H9 (cell line): ENCODE measurements at regions not wholly inside any gene's neighbourhood (a gene's known extent, or its start where the extent isn't known, plus 50 kb on each side); places are given as distances from the start of the nearest gene placed in this dataset.
"Not testable (repeated sequence)": the region's sequence is repeated elsewhere in the genome, so short reads cannot be mapped to it uniquely, and the experiment has no call there.

Source experiments
- DNase-seq: peaks from one replicate; pipeline ENCODE4 v3.0.0-alpha.2; 2017
- H2AFZ ChIP-seq: one replicate; pipeline ENCODE4 v1.6.1; 2013; ENCODE audit warnings: mild to moderate bottlenecking, low read length, control low read depth, moderate library complexity
- H2AK5ac ChIP-seq: 2 replicates; pipeline ENCODE4 v1.6.1; 2013; ENCODE audit warnings: low read length, control low read depth, mixed read lengths; ENCODE audit not compliant: insufficient read length
- H2BK120ac ChIP-seq: one replicate; pipeline ENCODE4 v1.6.1; 2013; ENCODE audit warnings: low read depth, mild to moderate bottlenecking, low read length, control low read depth, inconsistent platforms; ENCODE audit not compliant: poor library complexity, severe bottlenecking
- H2BK12ac ChIP-seq: 2 replicates; pipeline ENCODE4 v1.6.1; 2013; ENCODE audit warnings: low read length, control low read depth, mixed read lengths, low read depth; ENCODE audit not compliant: insufficient read length
- H2BK15ac ChIP-seq: 2 replicates; pipeline ENCODE4 v1.6.1; 2013; ENCODE audit warnings: low read depth, low read length, control low read depth
- H2BK20ac ChIP-seq: one replicate; pipeline ENCODE4 v1.6.1; 2013; ENCODE audit warnings: low read depth, mild to moderate bottlenecking, low read length, control low read depth, inconsistent platforms; ENCODE audit not compliant: poor library complexity, severe bottlenecking
- H2BK5ac ChIP-seq: 2 replicates; pipeline ENCODE4 v1.6.1; 2013; ENCODE audit warnings: low read length, control low read depth, mixed read lengths; ENCODE audit not compliant: insufficient read length
- H3K14ac ChIP-seq: 2 replicates; pipeline ENCODE4 v1.6.1; 2013; ENCODE audit warnings: low read length, control low read depth; ENCODE audit not compliant: insufficient read depth
- H3K18ac ChIP-seq: 2 replicates; pipeline ENCODE4 v1.6.1; 2013; ENCODE audit warnings: low read depth, mild to moderate bottlenecking, mixed read lengths, low read length, control low read depth; ENCODE audit not compliant: insufficient read length
- H3K23ac ChIP-seq: 2 replicates; pipeline ENCODE4 v1.6.1; 2013; ENCODE audit warnings: low read length, control low read depth, mixed read lengths, low read depth; ENCODE audit not compliant: insufficient read length
- H3K23me2 ChIP-seq: 2 replicates; pipeline ENCODE4 v1.6.1; 2013; ENCODE audit warnings: low read depth, mild to moderate bottlenecking, mixed read lengths, low read length, control low read depth; ENCODE audit not compliant: insufficient read length, poor library complexity, severe bottlenecking
- H3K27ac ChIP-seq: 2 replicates; pipeline ENCODE4 v1.5.1; 2013; ENCODE audit warnings: low read length, control low read depth, mixed read lengths, low read depth; ENCODE audit not compliant: insufficient read length
- H3K27me3 ChIP-seq: 2 replicates; pipeline ENCODE4 v1.6.1; 2013; ENCODE audit warnings: low read length, control low read depth, inconsistent platforms; ENCODE audit not compliant: insufficient read depth
- H3K4ac ChIP-seq: 2 replicates; pipeline ENCODE4 v1.6.1; 2013; ENCODE audit warnings: low read depth, mild to moderate bottlenecking, control low read depth, inconsistent platforms, low read length, moderate library complexity
- H3K4me1 ChIP-seq: 2 replicates; pipeline ENCODE4 v1.6.1; 2013; ENCODE audit warnings: low read length, control low read depth, inconsistent platforms; ENCODE audit not compliant: insufficient read depth
- H3K4me2 ChIP-seq: 2 replicates; pipeline ENCODE4 v1.6.1; 2013; ENCODE audit warnings: low read length, control low read depth, mixed read lengths; ENCODE audit not compliant: insufficient read length, insufficient read depth
- H3K56ac ChIP-seq: 2 replicates; pipeline ENCODE4 v1.6.1; 2013; ENCODE audit warnings: low read depth, mild to moderate bottlenecking, mixed read lengths, low read length, control low read depth; ENCODE audit not compliant: insufficient read length
- H3K79me1 ChIP-seq: 2 replicates; pipeline ENCODE4 v1.6.1; 2013; ENCODE audit warnings: low read depth, mild to moderate bottlenecking, moderate library complexity, low read length, control low read depth, inconsistent platforms; ENCODE audit not compliant: insufficient read depth, poor library complexity, severe bottlenecking
- H3K79me2 ChIP-seq: 2 replicates; pipeline ENCODE4 v1.6.1; 2013; ENCODE audit warnings: low read length, control low read depth, inconsistent platforms; ENCODE audit not compliant: insufficient read depth
- H3K9ac ChIP-seq: 2 replicates; pipeline ENCODE4 v1.6.1; 2013; ENCODE audit warnings: low read length, control low read depth, mixed read lengths; ENCODE audit not compliant: insufficient read length; ENCODE audit errors: extremely low read depth
- H3K9me3 ChIP-seq: one replicate; pipeline ENCODE4 v1.6.1; 2013; ENCODE audit warnings: low read depth, low read length, inconsistent platforms; ENCODE audit not compliant: control insufficient read depth
- H3T11ph ChIP-seq: one replicate; pipeline ENCODE4 v1.6.1; 2013; ENCODE audit warnings: mild to moderate bottlenecking, low read length, control low read depth, inconsistent platforms
- H4K20me1 ChIP-seq: one replicate; pipeline ENCODE4 v1.6.1; 2013; ENCODE audit not compliant: control insufficient read depth, insufficient read length, insufficient read depth
- H4K5ac ChIP-seq: 2 replicates; pipeline ENCODE4 v1.6.1; 2013; ENCODE audit warnings: low read depth, mild to moderate bottlenecking, mixed read lengths, low read length, control low read depth; ENCODE audit not compliant: insufficient read length
- H4K8ac ChIP-seq: replicated peaks from 2 replicates; pipeline ENCODE4 v1.6.1; 2013; ENCODE audit warnings: low read length, control low read depth, mixed read lengths, low read depth; ENCODE audit not compliant: insufficient read length
- H4K91ac ChIP-seq: 2 replicates; pipeline ENCODE4 v1.6.1; 2013; ENCODE audit warnings: low read depth, mild to moderate bottlenecking, moderate library complexity, mixed read lengths, low read length, control low read depth; ENCODE audit not compliant: insufficient read length
- H3K27ac Mint-ChIP-seq, 3 experiments: 2 replicates in 2 of 3; 3 replicates in 1 of 3; pipeline ENCODE4 v1.8.0; 2020 to 2021; ENCODE audit warnings: mixed read lengths in 3 of 3, mild to moderate bottlenecking in 1 of 3, moderate library complexity in 1 of 3
- H3K27me3 Mint-ChIP-seq: 2 replicates; pipeline ENCODE4 v1.8.0; 2021; ENCODE audit warnings: low read depth, mild to moderate bottlenecking, moderate library complexity, mixed read lengths
- H3K36me3 Mint-ChIP-seq, 3 experiments: 2 replicates in 2 of 3; 3 replicates in 1 of 3; pipeline ENCODE4 v1.8.0; 2020 to 2021; ENCODE audit warnings: low read depth in 3 of 3, mixed read lengths in 3 of 3; ENCODE audit not compliant: insufficient read depth in 1 of 3
- H3K4me1 Mint-ChIP-seq, 2 experiments: 2 replicates each; pipeline ENCODE4 v1.8.0; 2020; ENCODE audit warnings: mixed read lengths in 2 of 2
- H3K4me3 Mint-ChIP-seq, 2 experiments: 2 replicates in 1 of 2; 3 replicates in 1 of 2; pipeline ENCODE4 v1.8.0; 2020 to 2021; ENCODE audit warnings: mild to moderate bottlenecking in 2 of 2, mixed read lengths in 2 of 2, moderate library complexity in 1 of 2
- H3K9me3 Mint-ChIP-seq, 2 experiments: 2 replicates in 1 of 2; 3 replicates in 1 of 2; pipeline ENCODE4 v1.8.0; 2020; ENCODE audit warnings: mild to moderate bottlenecking in 2 of 2, mixed read lengths in 2 of 2, moderate library complexity in 1 of 2
- WGBS: extraction: QIAGEN DNeasy Blood & Tissue Kit; methylation state at CpG from one replicate; pipeline ENCODE4 v1.1.7; 2013; ENCODE audit warnings: missing lambda C conversion rate, low lambda C conversion rate, mixed read lengths; ENCODE audit not compliant: insufficient read length; ENCODE audit errors: extremely low coverage; 5-methylcytosine and 5-hydroxymethylcytosine counted together
- TF ChIP-seq, protein P1 (sequence below): fragments of 200-600 bp; sonication (generic); conservative IDR thresholded peaks from 3 replicates; pipeline ENCODE4 v1.8.0; 2021; ENCODE audit warnings: antibody characterized with exemption, mild to moderate bottlenecking

DNA sequence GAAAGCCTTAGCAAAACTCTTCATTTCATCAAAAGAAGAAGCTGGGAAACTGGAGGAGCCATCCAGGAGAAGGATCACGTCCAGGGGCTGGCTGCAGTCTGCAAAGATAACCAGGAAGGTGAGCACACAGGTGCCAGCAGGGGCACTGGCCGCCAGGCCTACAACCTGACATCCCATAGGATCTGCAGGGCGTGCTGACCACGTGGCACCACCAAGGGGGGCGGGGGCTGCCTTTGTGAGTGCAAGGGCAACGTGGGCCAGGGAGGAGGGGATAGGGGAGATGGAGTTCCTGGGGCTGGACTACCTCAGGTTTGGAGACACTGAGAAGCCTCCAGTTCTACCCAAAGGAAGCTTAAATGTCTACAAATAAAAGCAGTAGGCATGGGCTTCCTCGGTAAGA lies 102.7 kb upstream of the CCT8L2 start:
- peaks cover 7 to 31% (median 17%) of the 10 kb centered on the region in 3 experiments; a peak in 6 of 7 replicates for H3K36me3 Mint-ChIP-seq

DNA sequence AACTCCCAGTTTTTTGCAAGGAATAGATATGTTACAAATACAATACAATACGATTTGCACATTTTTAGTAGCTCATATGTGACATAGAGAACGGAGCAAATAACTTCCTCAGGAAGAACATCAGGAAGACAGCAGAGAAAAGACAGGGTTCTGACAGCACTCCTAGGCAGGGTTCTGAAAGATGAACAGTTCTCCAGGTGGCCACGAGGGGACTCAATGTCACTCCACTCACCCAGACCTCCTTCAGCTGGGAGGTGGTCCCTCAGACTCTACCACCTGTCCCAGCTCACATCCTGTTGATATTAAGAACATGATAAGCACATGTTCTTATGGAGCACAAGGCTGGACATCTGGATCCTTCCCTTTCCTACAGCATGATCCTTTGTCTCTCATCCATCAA lies 101.1 kb upstream of the CCT8L2 start:
- H2BK120ac ChIP-seq, H3T11ph ChIP-seq, H4K8ac ChIP-seq, H3K14ac ChIP-seq, H3K23ac ChIP-seq, H3K4ac ChIP-seq, H4K5ac ChIP-seq, H3K4me1 Mint-ChIP-seq, H4K91ac ChIP-seq, H3K27me3 ChIP-seq, H2BK5ac ChIP-seq, H3K4me3 Mint-ChIP-seq, H2BK20ac ChIP-seq, DNase-seq, H3K18ac ChIP-seq, H3K27ac Mint-ChIP-seq, H3K56ac ChIP-seq, H3K4me2 ChIP-seq, H2AFZ ChIP-seq, H3K79me2 ChIP-seq, H3K23me2 ChIP-seq, H3K4me1 ChIP-seq, H3K79me1 ChIP-seq, H4K20me1 ChIP-seq, H2AK5ac ChIP-seq, H2BK15ac ChIP-seq, H2BK12ac ChIP-seq, H3K27me3 Mint-ChIP-seq, H3K27ac ChIP-seq, H3K9ac ChIP-seq: not testable (repeated sequence)
- H3K36me3 Mint-ChIP-seq, result peaks cover 7 to 34% (median 18%) of the 10 kb centered on the region in 3 experiments; a peak in 6 of 7 replicates
- no CpG with 5 or more reads among the region's 3 CpGs for WGBS
- H3K9me3 Mint-ChIP-seq, result peaks cover 91 to 96% of the 10 kb centered on the region in 2 experiments
- peaks cover 80% of the 10 kb centered on the region for H3K9me3 ChIP-seq

More for the DNA sequence above, 102.7 kb upstream of the CCT8L2 start:
- H3K56ac ChIP-seq, result no peak overlapping the region
- H3K27ac Mint-ChIP-seq, result no peak overlapping the region
- no peak overlapping the region for H2BK12ac ChIP-seq
- peaks cover 5% of the 10 kb centered on the region for H3K27me3 Mint-ChIP-seq
- no peak overlapping the region for H4K91ac ChIP-seq
- no peak overlapping the region for H3K27ac ChIP-seq
- H3K9me3 Mint-ChIP-seq, result peaks cover 92 to 98% of the 10 kb centered on the region in 2 experiments
- H2BK20ac ChIP-seq, result no peak overlapping the region
- DNase-seq, result no peak
- H3K23me2 ChIP-seq, result no peaks in the 10 kb centered on the region
- H4K20me1 ChIP-seq, result no peaks in the 10 kb centered on the region
- H3K23ac ChIP-seq, result no peak overlapping the region
- H3K79me1 ChIP-seq, result no peaks in the 10 kb centered on the region
- no peak overlapping the region for H3K14ac ChIP-seq
- H3K4me3 Mint-ChIP-seq, result no peak overlapping the region
- no peak overlapping the region for H2BK120ac ChIP-seq
- no peak overlapping the region for H3K18ac ChIP-seq
- no CpG with 5 or more reads among the region's 7 CpGs for WGBS
- no peak overlapping the region for H3K4ac ChIP-seq
- H3T11ph ChIP-seq, result no peak overlapping the region
- H4K8ac ChIP-seq, result no peak overlapping the region
- no peaks in the 10 kb centered on the region for H3K27me3 ChIP-seq
- no peaks in the 10 kb centered on the region for H3K4me1 Mint-ChIP-seq
- no peak overlapping the region for H2AK5ac ChIP-seq
- no peak overlapping the region for H4K5ac ChIP-seq
- H3K9me3 ChIP-seq, result peaks cover 84% of the 10 kb centered on the region
- TF ChIP-seq, protein P1, sequence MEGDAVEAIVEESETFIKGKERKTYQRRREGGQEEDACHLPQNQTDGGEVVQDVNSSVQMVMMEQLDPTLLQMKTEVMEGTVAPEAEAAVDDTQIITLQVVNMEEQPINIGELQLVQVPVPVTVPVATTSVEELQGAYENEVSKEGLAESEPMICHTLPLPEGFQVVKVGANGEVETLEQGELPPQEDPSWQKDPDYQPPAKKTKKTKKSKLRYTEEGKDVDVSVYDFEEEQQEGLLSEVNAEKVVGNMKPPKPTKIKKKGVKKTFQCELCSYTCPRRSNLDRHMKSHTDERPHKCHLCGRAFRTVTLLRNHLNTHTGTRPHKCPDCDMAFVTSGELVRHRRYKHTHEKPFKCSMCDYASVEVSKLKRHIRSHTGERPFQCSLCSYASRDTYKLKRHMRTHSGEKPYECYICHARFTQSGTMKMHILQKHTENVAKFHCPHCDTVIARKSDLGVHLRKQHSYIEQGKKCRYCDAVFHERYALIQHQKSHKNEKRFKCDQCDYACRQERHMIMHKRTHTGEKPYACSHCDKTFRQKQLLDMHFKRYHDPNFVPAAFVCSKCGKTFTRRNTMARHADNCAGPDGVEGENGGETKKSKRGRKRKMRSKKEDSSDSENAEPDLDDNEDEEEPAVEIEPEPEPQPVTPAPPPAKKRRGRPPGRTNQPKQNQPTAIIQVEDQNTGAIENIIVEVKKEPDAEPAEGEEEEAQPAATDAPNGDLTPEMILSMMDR, result no peak
- no peaks in the 10 kb centered on the region for H3K4me1 ChIP-seq
- no peak overlapping the region for H2BK5ac ChIP-seq
- no peak overlapping the region for H3K4me2 ChIP-seq
- H2BK15ac ChIP-seq, result no peak overlapping the region
- no peak overlapping the region for H2AFZ ChIP-seq
- H3K9ac ChIP-seq, result no peak overlapping the region
- no peaks in the 10 kb centered on the region for H3K79me2 ChIP-seq
